ENCODE measurements at regions not wholly inside any gene's neighbourhood (a gene's known extent, or its start where the extent isn't known, plus 50 kb on each side); places are given as distances from the start of the nearest gene placed in this dataset.

- TF ChIP-seq EZH2phosphoT487 (IDR thresholded peaks at IDR 0.05; ENCODE audit: borderline replicate concordance, low read depth) (no peak), POLR2AphosphoS5 (IDR thresholded peaks at IDR 0.05; ENCODE audit: low read depth, low read length) (no peak), JUND (IDR thresholded peaks at IDR 0.05) (peak; percentile 36), GABPA (IDR thresholded peaks at IDR 0.05; ENCODE audit: low read depth) (no peak), ELF1 (IDR thresholded peaks at IDR 0.05) (no peak)
Observed at GRCh38 chr4:20028645-20029044, 223.1 kb upstream of the SLIT2 start (continued).

- Histone ChIP-seq H3K9ac (no peak overlapping the region), H3K27ac (ENCODE audit: low read depth in 2 of 2, low read length in 1 of 2) (peak overlapping the region in 1 of 2 experiments; percentile 34; a peak in 1 of 4 replicates), H4K20me1 (ENCODE audit: insufficient read depth) (no peaks in the 10 kb centered on the region), H3K4me1 (ENCODE audit: control insufficient read depth in 1 of 2, insufficient read depth in 2 of 2, low read depth in 1 of 2, low read length in 1 of 2) (peaks cover 0 to 4% of the 10 kb centered on the region in 2 experiments; a peak in 2 of 4 replicates), H3K9me2 (no peaks in the 10 kb centered on the region), H2AFZ (ENCODE audit: low read depth) (no peak overlapping the region), H3K9me3 (no peaks in the 10 kb centered on the region), H3K4me3 (ENCODE audit: low read depth in 2 of 2, low read length in 1 of 2) (no peak overlapping the region), H3K4me2 (no peak overlapping the region), H3K27me3 (ENCODE audit: insufficient read depth) (no peaks in the 10 kb centered on the region), H3K79me2 (ENCODE audit: insufficient read depth) (no peaks in the 10 kb centered on the region), H3K36me3 (replicated peaks in 1 of 2; ENCODE audit: control insufficient read depth in 1 of 2, insufficient read depth in 2 of 2, low read length in 1 of 2) (no peaks in the 10 kb centered on the region), H3F3A (replicated peaks; ENCODE audit: insufficient read depth) (peaks cover 13% of the 10 kb centered on the region)
- WGBS (ENCODE audit: low lambda C conversion rate) = 51% methylated on average over 2 of the region's 2 CpGs
- no peak for DNase-seq
- CTCF ChIA-PET = interaction anchor here (0.6 kb wide), 1 partner anchor 9 kb away, joined by 3 read pairs; no protein-coding TSS in a partner anchor
- POLR2A ChIA-PET = no interaction called here
- TF ChIP-seq TCF12 (IDR thresholded peaks at IDR 0.05) = peak; percentile 35; the same call in 1 of the 2 replicates
- no peak for TF ChIP-seq IRF3 (IDR thresholded peaks at IDR 0.05; ENCODE audit: low read depth, low read length)
Observed at GRCh38 chr4:20026456-20026855, 225.2 kb upstream of the SLIT2 start.

GRCh38 chr4:20022471-20022870 is 229.2 kb upstream of the SLIT2 start:
- no peak overlapping the region for H3K27ac ChIP-seq (ENCODE audit: low read depth in 2 of 2, low read length in 1 of 2)
- H3K4me1 ChIP-seq (ENCODE audit: control insufficient read depth in 1 of 2, insufficient read depth in 2 of 2, low read depth in 1 of 2, low read length in 1 of 2) = peaks cover 3 to 8% of the 10 kb centered on the region in 2 experiments; a peak in 3 of 4 replicates
- H3K36me3 ChIP-seq (replicated peaks in 1 of 2; ENCODE audit: control insufficient read depth in 1 of 2, insufficient read depth in 2 of 2, low read length in 1 of 2) = no peaks in the 10 kb centered on the region
- TF ChIP-seq ELF1 (IDR thresholded peaks at IDR 0.05) (no peak), SMC3 (IDR thresholded peaks at IDR 0.05; ENCODE audit: low read depth, low read length) (no peak), USF2 (IDR thresholded peaks at IDR 0.05; ENCODE audit: borderline replicate concordance, low read depth, low read length) (no peak), FOXM1 (IDR thresholded peaks at IDR 0.05; ENCODE audit: low read depth) (no peak), TEAD4 (IDR thresholded peaks at IDR 0.05; ENCODE audit: borderline replicate concordance, insufficient read depth) (no peak), FOXJ3 (CRISPR knock-in tag; IDR thresholded peaks at IDR 0.05) (no peak), MAX (IDR thresholded peaks at IDR 0.05; ENCODE audit: low read depth) (no peak), NFIC (IDR thresholded peaks at IDR 0.05; ENCODE audit: borderline replicate concordance) (no peak), ZBTB33 (IDR thresholded peaks at IDR 0.05; ENCODE audit: borderline replicate concordance, low read depth) (no peak), GABPA (IDR thresholded peaks at IDR 0.05; ENCODE audit: low read depth) (no peak), RFX5 (IDR thresholded peaks at IDR 0.05; ENCODE audit: low read length) (no peak), USF1 (IDR thresholded peaks at IDR 0.05; ENCODE audit: borderline replicate concordance, low read depth) (no peak), MEF2A (IDR thresholded peaks at IDR 0.05; ENCODE audit: borderline replicate concordance, low read depth) (no peak), TAF1 (IDR thresholded peaks at IDR 0.05; ENCODE audit: borderline replicate concordance, low read depth, low read length) (no peak), CHD2 (IDR thresholded peaks at IDR 0.05; ENCODE audit: low read length, partially characterized antibody) (no peak), FOSL2 (IDR thresholded peaks at IDR 0.05; ENCODE audit: borderline replicate concordance, low read depth) (no peak)
- no peaks in the 10 kb centered on the region for H3K9me3 ChIP-seq
- H3K4me3 ChIP-seq (ENCODE audit: low read depth in 2 of 2, low read length in 1 of 2) = no peak overlapping the region
- H3K27me3 ChIP-seq (ENCODE audit: insufficient read depth) = no peaks in the 10 kb centered on the region
- peaks cover 14% of the 10 kb centered on the region for H3F3A ChIP-seq (replicated peaks; ENCODE audit: insufficient read depth)
- POLR2A ChIA-PET = no interaction called here
- no peaks in the 10 kb centered on the region for H3K79me2 ChIP-seq (ENCODE audit: insufficient read depth)
- no peak overlapping the region for H3K9ac ChIP-seq
- WGBS (ENCODE audit: low lambda C conversion rate) = 81% methylated on average over 2 of the region's 2 CpGs
- CTCF ChIA-PET = no interaction called here
- no peak for DNase-seq
- no peaks in the 10 kb centered on the region for H3K9me2 ChIP-seq
- no peak overlapping the region for H3K4me2 ChIP-seq
- H4K20me1 ChIP-seq (ENCODE audit: insufficient read depth) = no peaks in the 10 kb centered on the region
- H2AFZ ChIP-seq (ENCODE audit: low read depth) = no peak overlapping the region

Data from SK-N-SH (cell line).